GM19240 (cell line): ENCODE measurements at regions not wholly inside any gene's neighbourhood (a gene's known extent, or its start where the extent isn't known, plus 50 kb on each side); places are given as distances from the start of the nearest gene placed in this dataset.

Experiments used
- DNase-seq: peaks from one replicate; pipeline ENCODE4 v3.0.0; 2011; ENCODE audit warnings: low spot score; ENCODE audit not compliant: insufficient read length

GRCh38 chr17:77563439-77564102, 394.9 kb upstream of the TNRC6C start:
- no peak for DNase-seq

DNA sequence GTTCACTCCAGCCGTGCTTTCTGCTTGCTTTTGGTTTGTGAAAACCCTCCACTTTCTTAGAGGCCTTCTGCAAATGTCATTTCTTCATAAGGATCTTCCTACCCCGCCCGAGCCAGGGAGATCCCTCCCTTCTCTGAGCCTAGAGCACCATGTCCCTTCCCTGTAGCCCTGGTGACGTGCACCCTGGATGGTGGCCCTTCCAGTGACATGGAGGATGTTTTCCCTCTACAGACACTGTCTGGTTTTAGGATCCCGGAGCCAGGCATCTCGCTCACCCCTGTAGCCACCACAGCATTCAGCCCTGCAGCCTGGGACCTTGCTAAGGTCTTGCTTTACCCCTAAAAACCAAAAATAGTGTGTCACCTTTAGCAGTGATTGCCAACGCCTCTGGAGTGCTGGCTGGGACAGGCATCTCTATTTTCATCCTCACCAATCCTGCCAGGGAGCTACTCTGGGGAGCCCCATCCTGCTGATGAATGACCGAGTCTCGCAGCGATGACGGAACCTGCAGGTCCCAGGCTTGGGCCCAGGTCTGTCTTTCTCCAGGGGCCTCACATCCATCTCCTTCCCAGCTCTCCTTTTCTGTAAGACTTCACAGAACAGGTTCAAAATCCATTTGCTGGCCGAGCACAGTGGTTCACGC, 394.1 kb upstream of the TNRC6C start:
- no peak for DNase-seq

DNA sequence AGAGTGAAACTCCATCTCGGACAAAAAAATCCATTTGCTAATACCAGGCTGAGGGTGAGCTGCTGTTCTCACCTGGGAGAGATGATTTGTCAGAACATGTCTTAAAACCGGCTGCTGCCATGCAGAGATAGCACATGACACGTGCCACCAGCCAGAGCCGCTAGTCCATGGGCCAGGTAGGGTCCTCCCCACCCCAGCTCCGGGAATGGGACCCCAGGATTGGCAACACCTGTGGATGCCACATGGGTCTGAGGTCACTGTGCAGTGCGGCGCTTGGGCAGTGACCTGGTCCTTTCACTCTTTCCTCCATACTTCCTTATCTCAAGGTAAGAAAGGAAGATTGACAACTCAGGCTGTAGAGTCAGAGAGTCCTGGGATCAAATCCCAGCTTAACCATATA, 393.3 kb upstream of the TNRC6C start:
- no peak for DNase-seq

DNA sequence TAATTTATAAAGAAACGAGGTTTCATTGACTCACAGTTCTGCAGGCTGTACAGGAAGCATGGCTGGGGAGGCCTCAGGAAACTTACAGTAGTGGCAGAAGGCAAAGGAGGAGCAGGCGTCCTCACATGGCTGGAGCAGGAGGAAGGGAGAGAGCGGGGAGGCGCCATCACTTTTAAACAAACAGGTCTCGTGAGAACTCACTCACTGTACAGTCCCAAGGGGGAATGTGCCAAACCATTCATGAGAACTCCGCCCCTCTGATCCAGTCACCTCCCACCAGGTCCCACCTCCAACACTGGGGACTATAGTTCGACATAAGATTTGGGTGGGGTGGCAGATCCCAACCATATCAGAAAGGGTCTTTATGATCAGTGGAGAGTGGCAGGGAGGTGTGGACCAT, 392.4 kb upstream of the TNRC6C start:
- DNase-seq: no peak

- DNase-seq: no peak
Observed at GRCh38 chr17:77566566-77567138, 391.9 kb upstream of the TNRC6C start.

DNA sequence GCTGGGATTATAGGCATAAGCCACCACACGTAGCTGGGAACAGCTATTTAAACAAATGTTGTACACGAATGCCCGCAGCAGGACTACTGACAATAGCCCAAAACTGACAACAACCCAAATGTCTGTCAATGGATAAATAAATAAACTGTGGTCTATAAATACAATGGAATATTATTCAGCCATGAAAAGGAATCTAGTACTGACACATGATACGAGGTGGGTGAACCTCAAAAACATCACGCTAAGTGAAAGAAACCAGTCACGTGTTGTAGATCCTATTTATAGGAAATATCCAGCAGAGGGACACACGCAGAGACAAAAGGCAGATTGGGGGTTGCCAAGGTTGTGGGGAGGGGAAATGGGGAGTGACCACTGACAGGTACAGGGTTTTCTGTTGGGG, 390.0 kb upstream of the TNRC6C start:
- DNase-seq: no peak

- no peak for DNase-seq
Observed at GRCh38 chr17:77569846-77570564, 388.5 kb upstream of the TNRC6C start.

GRCh38 chr17:77570565-77570898, 388.0 kb upstream of the TNRC6C start:
- DNase-seq: no peak

DNA sequence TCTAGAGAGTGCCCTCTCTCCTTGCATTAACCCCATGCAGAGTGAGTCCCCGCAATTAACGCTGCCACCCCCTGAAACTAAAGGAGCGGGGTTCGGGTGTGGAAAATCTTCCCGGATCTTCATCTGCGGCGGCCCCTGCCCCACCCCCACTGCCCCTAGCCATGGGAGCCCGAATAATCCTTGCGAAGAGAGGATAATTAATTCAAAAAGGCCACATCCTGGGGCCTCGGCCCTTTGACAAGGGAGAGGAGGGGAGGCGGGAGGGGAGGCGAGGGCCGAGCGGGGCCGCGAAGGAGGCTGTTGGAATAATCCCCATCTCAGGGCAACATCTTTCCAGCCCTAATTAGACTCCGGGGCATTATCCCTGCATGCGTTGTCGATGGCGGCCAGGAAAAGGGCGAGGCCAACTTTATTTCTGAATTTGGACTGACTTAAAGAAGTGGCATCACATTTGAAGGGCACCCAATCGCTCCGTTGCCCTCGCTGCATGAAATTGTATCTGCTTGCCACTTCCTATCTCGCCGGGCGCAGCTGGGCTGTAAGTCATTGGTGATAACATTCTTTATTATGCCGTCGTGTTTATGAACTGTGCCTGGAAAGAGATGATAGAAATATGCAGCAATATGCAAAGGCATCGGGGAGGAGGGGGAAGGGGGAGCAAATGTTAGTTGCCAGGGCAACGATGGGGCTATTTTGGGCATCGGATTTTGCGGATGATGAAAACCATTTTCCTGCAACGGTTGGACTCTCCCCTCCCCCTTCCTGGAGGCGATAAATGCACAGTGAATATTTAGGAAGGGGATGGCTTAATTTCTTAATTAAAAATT, 387.1 kb upstream of the TNRC6C start:
- DNase-seq: no peak

GRCh38 chr17:77572065-77572601, 386.4 kb upstream of the TNRC6C start:
- DNase-seq: no peak

GRCh38 chr17:77572851-77573250, 385.7 kb upstream of the TNRC6C start:
- DNase-seq: no peak

GRCh38 chr17:77577491-77577890, 381.0 kb upstream of the TNRC6C start:
- DNase-seq: no peak

DNA sequence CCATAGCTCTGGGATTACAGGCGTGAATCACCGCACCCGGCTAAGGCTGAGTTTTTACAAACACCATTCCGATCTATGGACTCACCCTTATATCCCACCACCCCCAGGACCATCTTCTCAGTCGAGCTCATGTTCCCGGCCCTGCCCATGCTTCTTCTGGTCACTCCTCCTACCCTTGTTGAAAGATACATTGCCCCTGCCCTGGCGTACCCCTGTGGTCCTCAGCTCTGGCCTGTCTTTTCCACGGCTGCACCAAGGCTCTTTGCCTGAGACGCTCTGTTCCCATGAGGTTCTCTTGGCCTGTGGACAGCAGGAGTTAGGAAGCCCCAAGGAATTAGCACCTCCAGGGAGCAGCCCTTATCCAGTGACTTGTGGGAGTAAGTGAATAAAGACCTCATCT, 379.4 kb upstream of the TNRC6C start:
- DNase-seq: no peak

- no peak for DNase-seq
Observed at GRCh38 chr17:77579682-77580081, 378.8 kb upstream of the TNRC6C start.

DNA sequence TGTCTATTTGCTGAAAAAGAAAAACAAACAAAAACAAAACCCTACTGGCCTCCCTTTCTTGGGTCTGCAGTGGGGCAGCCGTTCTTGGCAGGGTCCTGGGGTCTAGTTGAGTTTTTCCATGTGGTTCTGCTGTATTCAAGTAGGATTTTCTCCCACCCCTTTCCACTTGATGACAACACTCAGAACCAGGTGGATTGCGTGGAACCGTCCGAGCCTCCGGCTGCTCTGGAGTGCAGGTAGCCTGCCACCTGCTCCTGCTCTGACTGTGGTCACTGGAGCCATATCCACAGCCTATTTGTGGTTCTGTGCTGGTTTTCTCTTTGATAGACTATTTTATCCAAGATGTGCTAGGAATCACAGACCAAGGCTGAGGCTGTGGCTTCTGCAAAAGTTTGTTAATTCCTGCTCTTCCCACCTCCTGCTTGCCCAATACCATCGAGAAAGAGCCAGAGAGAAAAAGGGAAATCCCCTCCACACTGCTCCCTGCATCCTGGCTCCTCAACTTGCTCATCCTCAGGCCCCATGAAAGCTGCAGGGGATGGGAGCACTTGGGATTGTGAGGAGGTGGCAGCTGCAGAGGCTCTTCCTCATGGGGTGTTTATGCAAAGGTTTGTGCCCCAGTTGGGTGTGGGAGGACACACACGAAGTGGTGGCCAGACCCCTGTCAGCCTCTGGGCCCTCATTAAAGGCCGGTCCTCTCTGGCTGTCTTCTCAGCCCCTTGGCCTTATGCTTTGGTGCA, 377.8 kb upstream of the TNRC6C start:
- DNase-seq: no peak

DNA sequence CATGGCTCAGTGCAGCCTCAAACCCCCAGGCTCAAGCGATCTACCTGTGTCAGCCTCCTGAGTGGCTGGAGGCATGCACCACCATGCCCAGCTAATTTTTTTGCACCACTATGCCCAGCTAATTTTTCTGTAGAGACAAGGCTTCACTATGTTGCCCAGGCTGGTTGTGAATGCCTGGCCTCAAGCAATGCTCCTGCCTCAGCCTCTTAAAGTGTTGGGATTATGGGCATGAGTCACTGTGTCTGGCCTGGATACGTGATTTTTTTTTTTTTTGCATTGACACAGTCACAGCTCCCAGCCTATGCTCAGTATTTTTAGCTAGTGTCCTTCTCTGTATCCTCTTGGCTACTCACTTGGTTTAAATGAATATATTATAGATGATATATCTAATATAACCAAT, 377.0 kb upstream of the TNRC6C start:
- no peak for DNase-seq

DNA sequence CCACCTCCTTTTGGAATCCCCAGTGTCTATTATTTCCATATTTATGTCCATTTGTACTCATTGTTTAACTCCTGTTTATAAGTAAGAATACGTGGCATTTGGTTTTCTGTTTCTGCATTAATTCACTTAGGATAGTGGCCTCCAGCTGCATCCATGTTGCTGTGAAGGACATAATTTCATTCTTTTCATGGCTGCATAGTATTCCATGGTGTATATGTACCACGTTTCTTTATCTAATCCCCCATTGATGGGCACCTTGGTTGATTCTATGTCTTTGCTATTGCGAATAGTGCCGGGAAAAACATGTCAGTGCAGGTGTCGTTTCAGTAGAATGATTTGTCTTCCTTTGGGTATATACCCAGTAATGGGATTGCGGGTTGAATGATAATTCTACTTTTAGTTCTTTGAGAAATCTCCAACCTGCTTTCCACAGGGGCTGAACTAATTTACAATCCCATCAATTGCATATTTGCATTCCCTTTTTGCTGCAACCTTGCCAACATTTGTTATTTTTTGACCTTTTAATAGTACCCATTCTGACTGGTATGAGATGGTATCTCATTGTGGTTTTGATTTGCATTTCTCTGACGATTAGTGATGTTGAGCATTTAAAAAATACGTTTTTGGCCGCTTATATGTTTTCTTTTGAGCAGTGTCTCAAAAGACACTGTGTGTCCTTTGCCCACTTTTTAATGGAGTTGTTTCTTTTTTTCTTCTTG, 373.2 kb upstream of the TNRC6C start:
- DNase-seq: no peak

- no peak for DNase-seq
Observed at GRCh38 chr17:77590951-77591735, 367.4 kb upstream of the TNRC6C start.
